H1 (cell line): ENCODE measurements at regions not wholly inside any gene's neighbourhood (a gene's known extent, or its start where the extent isn't known, plus 50 kb on each side); places are given as distances from the start of the nearest gene placed in this dataset.

Experiments
- CTCF ChIA-PET: fragments of 300-600 bp; sonication (Branson Sonifier 250); formaldehyde crosslinking; loops from one replicate; lab custom pipeline; 2021; ENCODE audit not compliant: partially characterized antibody; lab: Charles Lee
- POLR2A ChIA-PET: fragments of 300-600 bp; sonication (Branson Sonifier 250); formaldehyde crosslinking; loops from one replicate; lab custom pipeline; 2021; ENCODE audit warnings: inconsistent platforms; ENCODE audit not compliant: partially characterized antibody; lab: Charles Lee
- DNase-seq, 2 experiments: peaks; one replicate each; pipeline versions ENCODE4 v3.0.0 to v3.0.0-alpha.2; 2010 to 2022; ENCODE audit warnings: low spot score in 2 of 2, low read depth in 1 of 2, mixed read lengths in 1 of 2
- FAIRE-seq: peaks from 2 replicates; lab custom pipeline; 2011; peaks lifted over from hg19 to GRCh38; lab: Jason Lieb, UNC
- H2AFZ ChIP-seq: 2 replicates; pipeline ENCODE4 v1.8.1; 2012; ENCODE audit warnings: low read length, inconsistent platforms
- H2AK5ac ChIP-seq: 2 replicates; pipeline ENCODE4 v1.6.1; 2013; ENCODE audit warnings: low read depth, low read length
- H2BK120ac ChIP-seq: replicated peaks from 2 replicates; pipeline ENCODE3; 2013; ENCODE audit warnings: low read depth, low read length, inconsistent platforms
- H2BK12ac ChIP-seq: 2 replicates; pipeline ENCODE4 v1.6.1; 2013; ENCODE audit warnings: low read depth, low read length
- H2BK15ac ChIP-seq: 2 replicates; pipeline ENCODE4 v1.6.1; 2013; ENCODE audit warnings: low read length
- H2BK20ac ChIP-seq: 2 replicates; pipeline ENCODE4 v1.6.1; 2013; ENCODE audit warnings: low read length
- H2BK5ac ChIP-seq: 2 replicates; pipeline ENCODE4 v1.6.1; 2013; ENCODE audit warnings: low read depth, low read length
- H3K14ac ChIP-seq: 2 replicates; pipeline ENCODE4 v1.6.1; 2013; ENCODE audit warnings: inconsistent platforms; ENCODE audit not compliant: insufficient read length
- H3K18ac ChIP-seq: 2 replicates; pipeline ENCODE4 v1.6.1; 2013; ENCODE audit warnings: low read length; ENCODE audit errors: extremely low read depth
- H3K23ac ChIP-seq: 2 replicates; pipeline ENCODE4 v1.6.1; 2013; ENCODE audit warnings: inconsistent platforms; ENCODE audit not compliant: insufficient read length
- H3K23me2 ChIP-seq: 2 replicates; pipeline ENCODE4 v1.6.1; 2013; ENCODE audit warnings: low read depth, low read length
- H3K27ac ChIP-seq: 2 replicates; pipeline ENCODE4 v1.6.1; 2011; ENCODE audit warnings: low read depth, low read length, inconsistent platforms
- H3K27me3 ChIP-seq, 4 experiments: replicated peaks in 1 of 4; 1 replicate in 1 of 4; 2 replicates in 3 of 4; pipeline versions ENCODE4 v1.6.1 to v1.8.1; 2011 to 2013; ENCODE audit warnings: low read length in 3 of 4, mild to moderate bottlenecking in 3 of 4, inconsistent platforms in 2 of 4, mixed read lengths in 2 of 4, moderate library complexity in 1 of 4; ENCODE audit not compliant: control insufficient read depth in 3 of 4, insufficient read depth in 3 of 4; ENCODE audit errors: extremely low read depth in 1 of 4
- H3K36me3 ChIP-seq, 4 experiments: 2 replicates each; pipeline versions ENCODE4 v1.6.1 to v1.8.1; 2011 to 2013; ENCODE audit warnings: mild to moderate bottlenecking in 4 of 4, low read length in 3 of 4, moderate library complexity in 2 of 4, control low read depth in 1 of 4, inconsistent platforms in 1 of 4; ENCODE audit not compliant: insufficient read depth in 4 of 4, control insufficient read depth in 2 of 4
- H3K4ac ChIP-seq: replicated peaks from 2 replicates; pipeline ENCODE3; 2013; ENCODE audit warnings: low read length, low read depth, mixed read lengths, inconsistent platforms; ENCODE audit not compliant: insufficient read length
- H3K4me1 ChIP-seq, 4 experiments: replicated peaks in 1 of 4; 1 replicate in 1 of 4; 2 replicates in 3 of 4; pipeline versions ENCODE4 v1.6.1 to v1.8.1; 2011 to 2013; ENCODE audit warnings: low read length in 3 of 4, inconsistent platforms in 2 of 4, mixed read lengths in 1 of 4; ENCODE audit not compliant: insufficient read depth in 4 of 4, control insufficient read depth in 3 of 4
- H3K4me2 ChIP-seq, 2 experiments: 2 replicates each; pipeline versions ENCODE4 v1.6.1 to v1.8.1; 2011 to 2013; ENCODE audit warnings: low read depth in 2 of 2, low read length in 2 of 2, control low read depth in 1 of 2, inconsistent platforms in 1 of 2, mild to moderate bottlenecking in 1 of 2; ENCODE audit not compliant: insufficient read depth in 1 of 2
- H3K4me3 ChIP-seq, 4 experiments: fragments of 200-600, 300-600 bp in 1 of 4; sonication (generic), shearing (Covaris generic), sonication (Bioruptor Twin) in 1 of 4; 2 replicates each; pipeline versions ENCODE4 v1.5.1 to v1.8.1; 2011 to 2016; ENCODE audit warnings: low read length in 4 of 4, low read depth in 3 of 4, control low read depth in 2 of 4, inconsistent platforms in 2 of 4, mild to moderate bottlenecking in 2 of 4, mixed read lengths in 1 of 4, moderate library complexity in 1 of 4; ENCODE audit not compliant: insufficient read depth in 2 of 4; ENCODE audit errors: extremely low read depth in 1 of 4
- H3K56ac ChIP-seq: replicated peaks from 2 replicates; pipeline ENCODE3; 2013; ENCODE audit warnings: low read depth, mild to moderate bottlenecking, mixed read lengths, low read length, inconsistent platforms; ENCODE audit not compliant: insufficient read length
- H3K79me1 ChIP-seq: 2 replicates; pipeline ENCODE4 v1.6.1; 2013; ENCODE audit warnings: low read depth, low read length, control low read depth
- H3K79me2 ChIP-seq, 2 experiments: 2 replicates each; pipeline versions ENCODE4 v1.6.1 to v1.8.1; 2012 to 2013; ENCODE audit warnings: low read length in 2 of 2, mild to moderate bottlenecking in 2 of 2, inconsistent platforms in 1 of 2; ENCODE audit not compliant: insufficient read depth in 2 of 2, control insufficient read depth in 1 of 2
- H3K9ac ChIP-seq, 4 experiments: replicated peaks in 1 of 4; 1 replicate in 1 of 4; 2 replicates in 3 of 4; pipeline versions ENCODE4 v1.6.1 to v1.8.1; 2011 to 2013; ENCODE audit warnings: low read depth in 3 of 4, low read length in 3 of 4, control low read depth in 2 of 4, mild to moderate bottlenecking in 2 of 4, moderate library complexity in 2 of 4, inconsistent platforms in 1 of 4; ENCODE audit errors: extremely low read depth in 1 of 4
- H3K9me3 ChIP-seq, 2 experiments: 2 replicates each; pipeline versions ENCODE4 v1.6.1 to v1.8.1; 2012 to 2013; ENCODE audit warnings: mild to moderate bottlenecking in 2 of 2, moderate library complexity in 2 of 2, control low read depth in 1 of 2, inconsistent platforms in 1 of 2, low read depth in 1 of 2, low read length in 1 of 2, mixed read lengths in 1 of 2; ENCODE audit not compliant: insufficient read depth in 2 of 2
- H4K20me1 ChIP-seq, 2 experiments: replicated peaks in 1 of 2; 2 replicates each; pipeline versions ENCODE3 to v1.8.1; 2011 to 2013; ENCODE audit warnings: inconsistent platforms in 2 of 2, low read length in 2 of 2, mild to moderate bottlenecking in 1 of 2; ENCODE audit not compliant: insufficient read depth in 2 of 2, control insufficient read depth in 1 of 2
- H4K5ac ChIP-seq: 2 replicates; pipeline ENCODE4 v1.6.1; 2013; ENCODE audit warnings: low read length, low read depth, mixed read lengths, inconsistent platforms; ENCODE audit not compliant: insufficient read length
- H4K8ac ChIP-seq: 2 replicates; pipeline ENCODE4 v1.8.0; 2013; ENCODE audit warnings: mild to moderate bottlenecking, moderate library complexity, low read length, inconsistent platforms; ENCODE audit not compliant: insufficient read depth; ENCODE audit errors: extremely low read depth
- H4K91ac ChIP-seq: replicated peaks from 2 replicates; pipeline ENCODE3; 2013; ENCODE audit warnings: low read length, mixed read lengths, inconsistent platforms; ENCODE audit not compliant: insufficient read length
- ASH2L ChIP-seq: fragments of 200-600, 300-600 bp; sonication (generic); IDR thresholded peaks from one replicate; pipeline ENCODE4 v1.7.1; 2017; ENCODE audit warnings: low read length
- BCL11A ChIP-seq, 2 experiments: IDR thresholded peaks; one replicate each; pipeline ENCODE4 v1.6.1; 2011; ENCODE audit warnings: low read depth in 2 of 2, low read length in 2 of 2, mild to moderate bottlenecking in 2 of 2
- NANOG ChIP-seq: IDR thresholded peaks from 2 replicates; pipeline ENCODE4 v1.6.1; 2011; ENCODE audit warnings: low read length, low read depth, mild to moderate bottlenecking, inconsistent platforms; ENCODE audit not compliant: insufficient read depth, poor library complexity, severe bottlenecking
- PHF8 ChIP-seq: fragments of 200-600 bp; sonication (generic); conservative IDR thresholded peaks from 2 replicates; pipeline ENCODE4 v1.7.1; 2012; ENCODE audit warnings: low read depth, mild to moderate bottlenecking, inconsistent platforms, low read length, moderate library complexity
- POU5F1 ChIP-seq: IDR thresholded peaks from 2 replicates; pipeline ENCODE4 v1.6.1; 2011; ENCODE audit warnings: low read depth, mild to moderate bottlenecking, low read length, moderate library complexity
- SIN3A ChIP-seq, 2 experiments: IDR thresholded peaks in 1 of 2; conservative IDR thresholded peaks in 1 of 2; 2 replicates each; pipeline ENCODE4 v1.6.1; 2011 to 2012; ENCODE audit warnings: low read length in 2 of 2, improper control_type of control experiment in 1 of 2, low read depth in 1 of 2, mild to moderate bottlenecking in 1 of 2
- SP2 ChIP-seq: IDR thresholded peaks from 2 replicates; pipeline ENCODE4 v1.6.1; 2012; ENCODE audit warnings: mild to moderate bottlenecking, low read length, inconsistent platforms
- TAF1 ChIP-seq: IDR thresholded peaks from 2 replicates; pipeline ENCODE4 v1.6.1; 2011; ENCODE audit warnings: mild to moderate bottlenecking, low read depth, low read length
- TAF7 ChIP-seq: optimal IDR thresholded peaks from 2 replicates; pipeline ENCODE3; 2011; ENCODE audit warnings: low read depth, mild to moderate bottlenecking, inconsistent platforms, low read length, moderate library complexity, borderline replicate concordance
- ZNF274 ChIP-seq: IDR thresholded peaks from 2 replicates; pipeline ENCODE4 v1.7.0; 2012; ENCODE audit warnings: low read length, borderline replicate concordance; ENCODE audit errors: extremely low read depth
- WGBS, 2 experiments: shearing (Covaris generic) in 1 of 2; methylation state at CpG; one replicate each; pipeline versions ENCODE4 v1.1.6 to v1.1.7; 2013 to 2015; ENCODE audit warnings: low lambda C conversion rate in 2 of 2, mixed read lengths in 2 of 2, inconsistent platforms in 1 of 2, low coverage in 1 of 2, missing lambda C conversion rate in 1 of 2; ENCODE audit not compliant: insufficient replicate concordance in 2 of 2, insufficient coverage in 1 of 2, insufficient read length in 1 of 2; ENCODE audit errors: extremely low coverage in 1 of 2, missing lambda C conversion rate in 1 of 2; 5-methylcytosine and 5-hydroxymethylcytosine counted together
- TF ChIP-seq, protein P1 (sequence below): IDR thresholded peaks from 2 replicates; pipeline ENCODE4 v1.6.1; 2012; ENCODE audit warnings: inconsistent platforms

DNA sequence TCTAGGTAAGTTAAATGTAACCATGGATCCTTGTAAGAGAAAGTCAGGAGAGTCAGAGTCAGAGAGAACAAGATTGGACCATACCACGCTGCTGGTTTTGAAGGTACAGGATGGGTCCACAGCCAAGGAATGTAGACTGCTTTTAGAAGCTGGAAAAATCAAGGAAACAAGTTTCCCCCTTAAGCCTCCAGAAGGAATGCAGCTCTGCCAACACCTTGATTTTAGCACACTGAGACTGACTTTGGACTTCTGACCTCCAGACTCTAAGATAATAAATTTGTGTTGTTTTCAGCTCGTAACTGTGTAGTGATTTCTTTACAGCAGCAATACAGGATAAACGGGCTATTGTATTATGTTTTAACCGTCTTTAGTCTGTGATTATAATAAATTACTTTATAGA, 108.0 kb upstream of the USP38 start:
- H4K8ac ChIP-seq, result no peak overlapping the region
- DNase-seq, result no peak
- no peak overlapping the region for H3K18ac ChIP-seq
- POLR2A ChIA-PET, result no interaction called here
- H2BK15ac ChIP-seq, result no peak overlapping the region
- H3K36me3 ChIP-seq, result no peaks in the 10 kb centered on the region
- no peak overlapping the region for H3K4me3 ChIP-seq
- no peak overlapping the region for H3K4me2 ChIP-seq
- H2BK20ac ChIP-seq, result no peak overlapping the region
- no peak overlapping the region for H3K14ac ChIP-seq
- TF ChIP-seq BCL11A (IDR thresholded peaks at IDR 0.05; ENCODE audit: low read depth in 2 of 2, low read length in 2 of 2) (no peak), SIN3A (conservative IDR thresholded peaks at IDR 0.05 in 1 of 2, IDR thresholded peaks at IDR 0.05 in 1 of 2; ENCODE audit: low read depth in 1 of 2, low read length in 2 of 2) (no peak), TAF1 (no peak), ZNF274 (no peak), NANOG (no peak), PHF8 (no peak), ASH2L (no peak), POU5F1 (no peak), SP2 (no peak), TAF7 (no peak)
- TF ChIP-seq, protein P1, sequence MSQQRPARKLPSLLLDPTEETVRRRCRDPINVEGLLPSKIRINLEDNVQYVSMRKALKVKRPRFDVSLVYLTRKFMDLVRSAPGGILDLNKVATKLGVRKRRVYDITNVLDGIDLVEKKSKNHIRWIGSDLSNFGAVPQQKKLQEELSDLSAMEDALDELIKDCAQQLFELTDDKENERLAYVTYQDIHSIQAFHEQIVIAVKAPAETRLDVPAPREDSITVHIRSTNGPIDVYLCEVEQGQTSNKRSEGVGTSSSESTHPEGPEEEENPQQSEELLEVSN, result no peak
- TF ChIP-seq, all 59 proteins: peak for 0
- Histone ChIP-seq H4K5ac (no peak overlapping the region), H3K9ac (no peak overlapping the region), H3K23me2 (no peaks in the 10 kb centered on the region), H3K9me3 (no peaks in the 10 kb centered on the region), H3K27me3 (no peaks in the 10 kb centered on the region), H4K91ac (no peak overlapping the region), H3K23ac (no peak overlapping the region), H3K79me1 (no peaks in the 10 kb centered on the region), H2BK12ac (no peak overlapping the region), H2BK120ac (no peak overlapping the region), H2AK5ac (no peak overlapping the region), H2BK5ac (no peak overlapping the region), H3K56ac (no peak overlapping the region), H2AFZ (peak overlapping the region; percentile 85), H3K4me1 (no peaks in the 10 kb centered on the region), H4K20me1 (no peaks in the 10 kb centered on the region), H3K4ac (no peak overlapping the region), H3K27ac (no peak overlapping the region), H3K79me2 (no peaks in the 10 kb centered on the region)
- CTCF ChIA-PET, result interaction anchor here (0.6 to 1.1 kb wide), 4 partner anchors 8 to 92 kb away, joined by 3 to 4 read pairs (median 3); no protein-coding TSS in a partner anchor
- no peak for FAIRE-seq
- WGBS, 2 experiments, result 95% methylated on average over 4 of the region's 4 CpGs; no CpG with 5 or more reads in 1 of the 2 experiments
